Coronary artery (tissue), 2 donors: ENCODE measurements at regions not wholly inside any gene's neighbourhood (a gene's known extent, or its start where the extent isn't known, plus 50 kb on each side); places are given as distances from the start of the nearest gene placed in this dataset.

Source experiments
- DNase-seq: peaks from one replicate; pipeline ENCODE4 v3.0.0-alpha.2; 2017; ENCODE audit warnings: low spot score
- H3K27ac ChIP-seq, 2 donors: fragments of 200-600 bp; sonication (generic); one replicate each; pipeline ENCODE4 v1.5.1; 2016 to 2019
- H3K4me3 ChIP-seq: fragments of 200-600 bp; sonication (generic); 2 replicates; pipeline ENCODE4 v1.5.1; 2016; ENCODE audit warnings: mild to moderate bottlenecking, moderate library complexity
- CTCF ChIP-seq: fragments of 200-600 bp; sonication (generic); IDR thresholded peaks from one replicate; pipeline ENCODE4 v1.5.1; 2019; ENCODE audit warnings: antibody characterized with exemption

DNA sequence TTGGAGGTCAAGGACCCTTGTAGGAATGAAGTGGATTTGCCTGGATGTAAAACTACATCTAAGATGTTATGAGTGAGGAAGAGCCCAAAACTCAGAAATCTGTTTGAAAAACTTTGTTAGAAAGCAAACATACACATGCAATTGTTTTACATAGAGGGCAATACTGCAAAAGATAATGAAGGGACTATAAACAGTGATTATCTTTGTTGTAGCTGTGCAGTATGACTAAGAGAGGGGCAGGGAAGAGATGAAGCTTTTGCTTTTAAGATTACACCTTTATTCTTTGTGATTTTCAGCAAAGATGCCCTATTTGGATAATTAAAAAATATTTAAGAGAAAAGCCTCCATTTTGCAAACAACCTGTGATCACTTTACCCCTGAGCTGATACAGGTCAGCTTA lies 839.9 kb upstream of the RBFOX1 start:
- no peak overlapping the region for H3K4me3 ChIP-seq
- TF ChIP-seq CTCF, result no peak
- DNase-seq, result no peak
- H3K27ac ChIP-seq, result no peak overlapping the region

DNA sequence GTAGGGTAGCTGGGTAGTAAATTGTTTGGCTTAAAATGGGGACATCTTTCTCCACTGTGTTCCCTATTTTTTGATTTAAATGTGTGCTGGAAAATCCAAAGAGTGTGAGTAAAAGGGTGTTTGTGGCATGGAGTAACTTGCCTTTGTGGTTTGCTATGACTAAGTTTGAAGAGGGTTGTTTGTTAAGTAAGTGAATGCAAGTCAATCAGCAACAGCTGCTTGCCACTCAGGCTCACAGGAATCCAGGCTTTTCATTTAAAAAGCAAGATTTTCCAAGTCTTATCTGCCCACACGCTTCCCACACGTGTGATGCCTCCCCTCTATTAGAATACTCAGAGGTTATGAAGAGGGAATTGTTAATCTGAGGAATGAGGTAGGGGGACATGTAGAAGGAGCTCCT lies 847.7 kb upstream of the RBFOX1 start:
- Histone ChIP-seq H3K27ac (no peak overlapping the region), H3K4me3 (no peak overlapping the region)
- TF ChIP-seq CTCF, result no peak
- no peak for DNase-seq

DNA sequence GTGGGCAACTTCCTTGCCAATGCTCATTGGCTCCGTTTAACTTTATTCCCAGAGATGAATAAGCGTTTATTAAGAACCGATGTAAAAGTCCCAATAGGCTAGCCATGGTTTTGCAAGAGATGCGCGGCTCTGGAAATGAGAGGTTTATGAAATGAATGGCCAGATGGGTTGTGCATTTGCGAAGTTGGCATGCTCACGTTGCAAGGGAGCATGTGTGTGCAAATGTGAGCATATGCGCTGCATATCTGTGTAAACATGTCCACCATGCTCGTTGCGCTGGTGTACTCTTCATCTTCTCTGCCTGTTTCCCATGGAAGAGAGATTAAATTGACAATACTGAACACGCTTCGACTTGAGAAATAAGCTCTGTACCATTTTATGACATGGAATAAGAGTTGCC lies 848.6 kb upstream of the RBFOX1 start:
- DNase-seq, result no peak
- no peak overlapping the region for H3K27ac ChIP-seq
- H3K4me3 ChIP-seq, result no peak overlapping the region
- no peak for TF ChIP-seq CTCF

GRCh38 chr16:6483469-6484033 lies 849.1 kb upstream of the RBFOX1 start:
- H3K27ac ChIP-seq, result no peak overlapping the region
- H3K4me3 ChIP-seq, result no peak overlapping the region
- DNase-seq, result no peak
- TF ChIP-seq CTCF, result no peak

DNA sequence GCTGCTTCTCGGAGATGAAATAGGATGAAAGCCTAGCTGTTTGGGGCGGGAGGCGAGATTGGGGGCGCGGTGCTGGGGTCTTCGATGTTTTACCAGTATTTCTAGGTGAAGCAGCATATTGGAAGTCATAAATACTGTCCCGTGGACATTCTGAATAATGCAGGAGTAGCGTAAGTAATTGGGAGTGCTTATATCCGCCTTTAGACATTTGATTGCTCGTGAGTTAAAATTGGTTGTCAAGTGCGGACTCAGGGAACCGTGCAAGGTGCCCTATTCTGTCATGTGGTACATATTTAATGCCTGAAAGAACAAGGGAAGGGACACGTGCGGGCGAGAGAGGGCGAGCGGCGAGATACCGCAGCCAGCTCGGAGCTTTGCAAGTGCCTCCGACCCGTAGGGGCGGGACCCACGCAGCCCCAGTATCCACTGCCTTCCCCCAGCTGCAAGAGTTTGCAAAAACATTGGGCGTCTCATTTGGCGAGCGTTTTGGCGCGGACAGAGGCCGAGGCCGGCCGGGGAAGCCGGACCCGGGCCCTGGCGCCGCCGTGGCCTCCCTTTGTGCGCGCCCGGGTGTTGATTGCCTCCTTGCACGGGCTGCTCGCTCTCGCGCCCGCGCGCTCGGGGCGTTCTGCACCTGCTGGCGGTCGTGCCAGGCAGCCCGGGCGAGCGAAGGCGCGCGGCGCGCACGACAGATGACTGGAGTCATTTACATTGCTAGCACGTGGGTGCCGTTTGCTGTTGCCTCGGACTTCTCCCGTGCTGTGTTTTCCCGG lies 849.8 kb upstream of the RBFOX1 start:
- H3K27ac ChIP-seq, result no peak overlapping the region
- H3K4me3 ChIP-seq, result no peak overlapping the region
- TF ChIP-seq CTCF, result no peak
- DNase-seq, result no peak

DNA sequence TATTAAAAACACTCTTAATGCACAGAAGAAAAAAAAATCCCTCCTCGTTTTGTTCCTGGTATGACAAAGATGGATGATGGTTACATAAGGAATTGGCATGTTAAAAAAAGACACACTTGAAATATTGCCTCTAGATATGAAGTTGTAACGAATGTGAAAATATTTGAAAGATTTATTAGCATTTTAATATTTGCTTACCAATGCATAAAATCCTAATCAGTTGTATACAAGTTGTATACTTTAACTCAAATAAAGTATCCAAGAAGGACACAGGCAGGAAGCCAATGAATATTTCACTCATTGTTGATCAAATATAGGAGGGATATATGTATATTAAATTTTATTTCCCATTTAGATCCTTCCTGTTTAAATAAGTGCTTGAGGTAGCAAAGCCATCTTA lies 850.8 kb upstream of the RBFOX1 start:
- Histone ChIP-seq H3K27ac (no peak overlapping the region), H3K4me3 (no peak overlapping the region)
- no peak for TF ChIP-seq CTCF
- no peak for DNase-seq

GRCh38 chr16:6453742-6454141 lies 878.9 kb upstream of the RBFOX1 start:
- DNase-seq, result no peak
- Histone ChIP-seq H3K4me3 (no peak overlapping the region), H3K27ac (no peak overlapping the region)
- no peak for TF ChIP-seq CTCF
